K562 (cell line): ENCODE measurements at regions not wholly inside any gene's neighbourhood (a gene's known extent, or its start where the extent isn't known, plus 50 kb on each side); places are given as distances from the start of the nearest gene placed in this dataset.

Source experiments
- BRCA1 ChIP-seq, 2 experiments: fragments of 450-650 bp in 1 of 2; sonication (generic) in 1 of 2; formaldehyde crosslinking in 1 of 2; IDR thresholded peaks; 2 replicates each; pipeline versions ENCODE4 v1.5.0 to v1.6.1; 2017 to 2020; ENCODE audit warnings: mild to moderate bottlenecking in 1 of 2, missing genetic modification reagents in 1 of 2
- SMAD3 ChIP-seq: fragments of 450-650 bp; formaldehyde crosslinking; conservative IDR thresholded peaks from 2 replicates; pipeline ENCODE4 v1.4.0; 2020; ENCODE audit warnings: mild to moderate bottlenecking
- SMARCA5 ChIP-seq: fragments of 450-650 bp; IDR thresholded peaks from 2 replicates; pipeline ENCODE4 v1.6.1; 2016
- ZFP30 ChIP-seq: fragments of 250-450 bp; sonication (Bioruptor Pico); IDR thresholded peaks from 2 replicates; pipeline ENCODE4 v1.8.0; 2022; ENCODE audit warnings: moderate library complexity, mild to moderate bottlenecking, inconsistent platforms, borderline replicate concordance
- ZNF589 ChIP-seq: fragments of 200-800 bp; sonication (Bioruptor generic); IDR thresholded peaks from 2 replicates; pipeline ENCODE4 v1.6.1; 2016; ENCODE audit warnings: low read depth, missing genetic modification characterization, missing compliant biosample characterization
- TF ChIP-seq, protein P1 (sequence below), 2 experiments: fragments of 450-650 bp in 1 of 2; sonication (generic) in 1 of 2; formaldehyde crosslinking in 1 of 2; IDR thresholded peaks; 2 replicates each; pipeline versions ENCODE4 v1.7.1 to v1.9.0; 2016 to 2022; ENCODE audit warnings: inconsistent platforms in 1 of 2, mild to moderate bottlenecking in 1 of 2, missing genetic modification reagents in 1 of 2
- TF ChIP-seq, protein P2 (sequence below), 2 experiments: IDR thresholded peaks; 2 replicates each; pipeline ENCODE4 v1.6.1; 2012; ENCODE audit warnings: improper control_type of control experiment in 2 of 2, low read depth in 2 of 2, low read length in 2 of 2, borderline replicate concordance in 1 of 2

DNA sequence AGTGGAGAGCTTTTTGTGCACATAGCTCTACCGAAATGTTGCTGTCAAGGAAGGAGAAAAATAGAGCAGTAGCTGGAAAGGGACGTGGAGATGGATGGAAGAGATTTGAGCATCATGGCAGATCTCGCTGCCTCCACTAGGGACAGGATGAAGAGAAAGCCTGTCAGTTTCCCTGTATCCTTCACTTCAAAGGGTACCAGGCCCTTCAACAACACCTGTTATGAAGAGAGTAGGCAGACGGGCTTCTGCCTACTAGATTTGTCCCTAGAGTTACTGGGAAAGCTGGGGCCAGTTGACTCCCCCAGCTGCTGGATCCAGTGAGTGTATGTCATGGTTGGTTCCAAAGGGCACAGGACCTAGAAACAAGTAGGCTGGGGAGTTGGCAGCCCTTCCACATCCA lies 150.8 kb downstream of the TLE3 start (continued):
- TF ChIP-seq SMAD3 (CRISPR knock-in tag) (no peak), ZNF589 (CRISPR knock-in tag) (no peak), BRCA1 (IDR thresholded peaks at IDR 0.05) (no peak), BRCA1 (CRISPR knock-in tag; IDR thresholded peaks at IDR 0.05) (no peak), SMARCA5 (no peak), ZFP30 (CRISPR knock-in tag) (no peak)
- TF ChIP-seq, protein P1, sequence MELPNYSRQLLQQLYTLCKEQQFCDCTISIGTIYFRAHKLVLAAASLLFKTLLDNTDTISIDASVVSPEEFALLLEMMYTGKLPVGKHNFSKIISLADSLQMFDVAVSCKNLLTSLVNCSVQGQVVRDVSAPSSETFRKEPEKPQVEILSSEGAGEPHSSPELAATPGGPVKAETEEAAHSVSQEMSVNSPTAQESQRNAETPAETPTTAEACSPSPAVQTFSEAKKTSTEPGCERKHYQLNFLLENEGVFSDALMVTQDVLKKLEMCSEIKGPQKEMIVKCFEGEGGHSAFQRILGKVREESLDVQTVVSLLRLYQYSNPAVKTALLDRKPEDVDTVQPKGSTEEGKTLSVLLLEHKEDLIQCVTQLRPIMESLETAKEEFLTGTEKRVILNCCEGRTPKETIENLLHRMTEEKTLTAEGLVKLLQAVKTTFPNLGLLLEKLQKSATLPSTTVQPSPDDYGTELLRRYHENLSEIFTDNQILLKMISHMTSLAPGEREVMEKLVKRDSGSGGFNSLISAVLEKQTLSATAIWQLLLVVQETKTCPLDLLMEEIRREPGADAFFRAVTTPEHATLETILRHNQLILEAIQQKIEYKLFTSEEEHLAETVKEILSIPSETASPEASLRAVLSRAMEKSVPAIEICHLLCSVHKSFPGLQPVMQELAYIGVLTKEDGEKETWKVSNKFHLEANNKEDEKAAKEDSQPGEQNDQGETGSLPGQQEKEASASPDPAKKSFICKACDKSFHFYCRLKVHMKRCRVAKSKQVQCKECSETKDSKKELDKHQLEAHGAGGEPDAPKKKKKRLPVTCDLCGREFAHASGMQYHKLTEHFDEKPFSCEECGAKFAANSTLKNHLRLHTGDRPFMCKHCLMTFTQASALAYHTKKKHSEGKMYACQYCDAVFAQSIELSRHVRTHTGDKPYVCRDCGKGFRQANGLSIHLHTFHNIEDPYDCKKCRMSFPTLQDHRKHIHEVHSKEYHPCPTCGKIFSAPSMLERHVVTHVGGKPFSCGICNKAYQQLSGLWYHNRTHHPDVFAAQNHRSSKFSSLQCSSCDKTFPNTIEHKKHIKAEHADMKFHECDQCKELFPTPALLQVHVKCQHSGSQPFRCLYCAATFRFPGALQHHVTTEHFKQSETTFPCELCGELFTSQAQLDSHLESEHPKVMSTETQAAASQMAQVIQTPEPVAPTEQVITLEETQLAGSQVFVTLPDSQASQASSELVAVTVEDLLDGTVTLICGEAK (IDR thresholded peaks at IDR 0.05) = no peak
- TF ChIP-seq, protein P1 (CRISPR knock-in tag; IDR thresholded peaks at IDR 0.05) = no peak
- TF ChIP-seq, protein P2, sequence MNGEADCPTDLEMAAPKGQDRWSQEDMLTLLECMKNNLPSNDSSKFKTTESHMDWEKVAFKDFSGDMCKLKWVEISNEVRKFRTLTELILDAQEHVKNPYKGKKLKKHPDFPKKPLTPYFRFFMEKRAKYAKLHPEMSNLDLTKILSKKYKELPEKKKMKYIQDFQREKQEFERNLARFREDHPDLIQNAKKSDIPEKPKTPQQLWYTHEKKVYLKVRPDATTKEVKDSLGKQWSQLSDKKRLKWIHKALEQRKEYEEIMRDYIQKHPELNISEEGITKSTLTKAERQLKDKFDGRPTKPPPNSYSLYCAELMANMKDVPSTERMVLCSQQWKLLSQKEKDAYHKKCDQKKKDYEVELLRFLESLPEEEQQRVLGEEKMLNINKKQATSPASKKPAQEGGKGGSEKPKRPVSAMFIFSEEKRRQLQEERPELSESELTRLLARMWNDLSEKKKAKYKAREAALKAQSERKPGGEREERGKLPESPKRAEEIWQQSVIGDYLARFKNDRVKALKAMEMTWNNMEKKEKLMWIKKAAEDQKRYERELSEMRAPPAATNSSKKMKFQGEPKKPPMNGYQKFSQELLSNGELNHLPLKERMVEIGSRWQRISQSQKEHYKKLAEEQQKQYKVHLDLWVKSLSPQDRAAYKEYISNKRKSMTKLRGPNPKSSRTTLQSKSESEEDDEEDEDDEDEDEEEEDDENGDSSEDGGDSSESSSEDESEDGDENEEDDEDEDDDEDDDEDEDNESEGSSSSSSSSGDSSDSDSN (IDR thresholded peaks at IDR 0.05; ENCODE audit: borderline replicate concordance in 1 of 2, low read depth in 2 of 2, low read length in 2 of 2) = no peak
